ENCODE measurements at regions not wholly inside any gene's neighbourhood (a gene's known extent, or its start where the extent isn't known, plus 50 kb on each side); places are given as distances from the start of the nearest gene placed in this dataset.

GRCh38 chr2:58293056-58293455, 51.9 kb upstream of the FANCL start:
- no peaks in the 10 kb centered on the region for H3K4me1 ChIP-seq (ENCODE audit: control insufficient read depth in 1 of 2, low read depth in 2 of 2)
- H3K4me3 ChIP-seq = no peak overlapping the region
- no peak overlapping the region for H3K27ac ChIP-seq
- no peaks in the 10 kb centered on the region for H3K36me3 ChIP-seq
- H3K9me3 ChIP-seq = no peaks in the 10 kb centered on the region
- ATAC-seq (ENCODE audit: insufficient number of reproducible peaks, low FRiP score, low read depth) (no peak), DNase-seq (ENCODE audit: low spot score) (no peak)
- no peak for TF ChIP-seq CTCF (IDR thresholded peaks at IDR 0.05)
- no peaks in the 10 kb centered on the region for H3K27me3 ChIP-seq (replicated peaks; ENCODE audit: insufficient read depth)

- no peaks in the 10 kb centered on the region for H3K9me3 ChIP-seq
Measured at GRCh38 chr2:58291726-58292438, 50.8 kb upstream of the FANCL start.

More at GRCh38 chr2:58291726-58292438, 50.8 kb upstream of the FANCL start:
- no peak overlapping the region for H3K4me3 ChIP-seq
- no peaks in the 10 kb centered on the region for H3K27me3 ChIP-seq (replicated peaks; ENCODE audit: insufficient read depth)
- no peaks in the 10 kb centered on the region for H3K36me3 ChIP-seq
- H3K27ac ChIP-seq = no peak overlapping the region
- H3K4me1 ChIP-seq (ENCODE audit: control insufficient read depth in 1 of 2, low read depth in 2 of 2) = no peaks in the 10 kb centered on the region
- TF ChIP-seq CTCF (IDR thresholded peaks at IDR 0.05) = no peak
- ATAC-seq (ENCODE audit: insufficient number of reproducible peaks, low FRiP score, low read depth) (no peak), DNase-seq (ENCODE audit: low spot score) (no peak)
